ENCODE measurements at regions not wholly inside any gene's neighbourhood (a gene's known extent, or its start where the extent isn't known, plus 50 kb on each side); places are given as distances from the start of the nearest gene placed in this dataset.
"Not testable (repeated sequence)": the region's sequence is repeated elsewhere in the genome, so short reads cannot be mapped to it uniquely, and the experiment has no call there.

DNA sequence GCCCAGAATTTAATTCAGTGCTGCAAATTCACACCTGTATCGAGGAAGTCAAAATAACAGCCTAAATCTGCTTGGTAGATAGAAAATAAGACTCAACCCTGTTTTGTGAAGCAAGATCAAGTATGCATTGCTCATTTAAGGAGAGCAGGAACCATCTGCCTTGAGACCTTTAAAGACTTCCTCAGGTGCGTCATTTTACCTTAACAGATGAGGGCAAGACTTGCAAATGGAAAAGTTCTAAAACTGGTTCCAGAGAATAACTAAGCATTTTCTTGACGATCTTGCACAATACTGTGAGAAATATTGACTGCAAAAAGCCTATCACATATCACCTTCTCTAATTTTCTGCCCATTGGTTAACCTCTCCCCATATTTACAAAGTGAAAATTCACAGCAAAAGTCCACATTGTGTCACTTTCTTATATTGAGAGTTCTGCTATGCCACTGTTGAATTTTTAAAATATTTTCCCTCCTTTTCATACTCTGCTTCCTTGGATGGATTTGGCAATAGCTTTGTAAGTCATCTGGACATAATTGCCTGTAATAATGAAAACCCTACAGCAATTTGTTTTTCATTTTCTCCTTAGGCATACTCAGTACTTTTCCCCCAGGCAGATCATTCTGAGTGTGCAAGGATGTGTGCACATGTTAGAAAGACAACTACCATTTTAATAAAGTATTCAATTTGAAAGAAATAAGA is 234.2 kb downstream of the AASDHPPT start:
- no peak overlapping the region for H3K4me3 ChIP-seq (ENCODE audit: low read depth, low read length)
- DNase-seq (ENCODE audit: low read depth): no peak
- no peak for TF ChIP-seq CTCF (IDR thresholded peaks at IDR 0.05; ENCODE audit: insufficient read depth, low read length)

DNA sequence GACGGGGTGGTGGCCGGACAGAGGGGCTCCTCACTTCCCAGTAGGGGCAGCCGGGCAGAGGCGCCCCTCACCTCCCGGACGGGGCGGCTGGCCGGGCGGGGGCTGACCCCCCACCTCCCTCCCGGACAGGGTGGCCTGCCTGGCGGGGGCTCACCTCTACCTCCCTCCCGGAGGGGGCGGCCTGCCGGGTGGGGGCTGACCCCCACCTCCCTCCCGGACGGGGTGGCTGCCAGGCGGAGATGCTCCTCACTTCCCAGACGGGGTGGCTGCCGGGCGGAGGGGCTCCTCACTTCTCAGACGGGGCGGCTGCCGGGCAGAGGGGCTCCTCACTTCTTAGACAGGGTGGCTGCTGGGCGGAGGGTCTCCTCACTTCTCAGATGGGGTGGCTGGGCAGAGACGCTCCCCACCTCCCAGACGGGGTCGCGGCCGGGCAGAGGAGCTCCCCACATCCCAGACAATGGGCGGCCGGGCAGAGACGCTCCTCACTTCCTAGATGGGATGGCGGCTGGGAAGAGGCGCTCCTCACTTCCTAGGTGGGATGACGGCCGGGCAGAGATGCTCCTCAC is 239.8 kb downstream of the AASDHPPT start:
- not testable (repeated sequence) for H3K4me3 ChIP-seq (ENCODE audit: low read depth, low read length); DNase-seq (ENCODE audit: low read depth)

DNA sequence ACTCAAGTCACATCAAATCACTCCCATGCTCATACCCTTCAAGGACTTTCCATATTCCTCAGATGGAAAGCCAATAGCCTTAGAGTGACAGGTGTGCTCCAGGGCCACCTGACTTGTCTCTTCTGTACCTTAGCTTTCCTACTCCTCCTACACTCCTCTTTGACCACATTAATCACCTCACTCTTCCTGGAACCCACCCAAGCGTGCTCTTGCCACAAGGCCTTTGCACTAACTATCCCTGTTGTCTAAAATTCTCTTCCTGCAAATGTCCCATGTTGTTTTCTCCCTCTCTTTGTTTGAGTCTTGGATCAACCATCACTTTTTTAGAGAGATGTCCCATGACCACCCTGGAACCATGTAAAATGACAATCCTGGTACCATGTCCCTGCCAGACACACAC is 244.1 kb downstream of the AASDHPPT start:
- TF ChIP-seq CTCF (IDR thresholded peaks at IDR 0.05; ENCODE audit: insufficient read depth, low read length): no peak
- no peak overlapping the region for H3K4me3 ChIP-seq (ENCODE audit: low read depth, low read length)
- no peak for DNase-seq (ENCODE audit: low read depth)

GRCh38 chr11:106322106-106322505 is 244.6 kb downstream of the AASDHPPT start:
- TF ChIP-seq CTCF (IDR thresholded peaks at IDR 0.05; ENCODE audit: insufficient read depth, low read length): no peak
- no peak for DNase-seq (ENCODE audit: low read depth)
- no peak overlapping the region for H3K4me3 ChIP-seq (ENCODE audit: low read depth, low read length)

- DNase-seq (ENCODE audit: low read depth): no peak
- no peak overlapping the region for H3K4me3 ChIP-seq (ENCODE audit: low read depth, low read length)
- no peak for TF ChIP-seq CTCF (IDR thresholded peaks at IDR 0.05; ENCODE audit: insufficient read depth, low read length)
These were observed 248.6 kb downstream of the AASDHPPT start for GRCh38 chr11:106326087-106326486.

DNA sequence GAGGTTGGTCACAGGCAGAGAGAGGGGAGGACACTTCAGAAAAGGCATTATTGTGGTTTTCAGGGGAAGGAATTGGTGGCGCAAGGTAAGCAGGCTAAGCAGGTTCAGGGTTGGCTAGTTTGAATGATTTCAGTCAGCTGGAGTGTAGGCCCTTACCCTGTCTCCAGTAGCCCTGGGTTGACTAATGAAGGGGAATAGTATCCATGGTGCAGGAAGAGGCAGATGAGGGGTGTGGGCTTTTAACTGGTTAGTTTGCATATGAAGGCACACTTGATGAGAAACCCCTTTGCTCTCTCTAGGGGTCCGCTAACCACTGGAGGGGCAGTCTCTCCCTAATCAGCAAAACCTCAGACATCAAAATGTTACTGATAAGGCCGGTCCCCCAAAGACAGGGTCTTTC is 249.7 kb downstream of the AASDHPPT start:
- DNase-seq (ENCODE audit: low read depth): no peak
- no peak for TF ChIP-seq CTCF (IDR thresholded peaks at IDR 0.05; ENCODE audit: insufficient read depth, low read length)
- H3K4me3 ChIP-seq (ENCODE audit: low read depth, low read length): no peak overlapping the region

- no peak for DNase-seq (ENCODE audit: low read depth)
- no peak for TF ChIP-seq CTCF (IDR thresholded peaks at IDR 0.05; ENCODE audit: insufficient read depth, low read length)
- no peak overlapping the region for H3K4me3 ChIP-seq (ENCODE audit: low read depth, low read length)
These were observed 250.2 kb downstream of the AASDHPPT start for GRCh38 chr11:106327637-106328036.
